ENCODE measurements at regions not wholly inside any gene's neighbourhood (a gene's known extent, or its start where the extent isn't known, plus 50 kb on each side); places are given as distances from the start of the nearest gene placed in this dataset.

GRCh38 chr6:27161946-27162603 is 85.4 kb upstream of the PRSS16 start (continued):
- TF ChIP-seq HSF1 (IDR thresholded peaks at IDR 0.05; ENCODE audit: low read depth, low read length) (no peak), SREBF2 (IDR thresholded peaks at IDR 0.05; ENCODE audit: low read length) (peak; percentile 87), SRF (IDR thresholded peaks at IDR 0.05; ENCODE audit: low read depth in 2 of 2, low read length in 2 of 2) (no peak), GABPA (IDR thresholded peaks at IDR 0.05; ENCODE audit: low read depth) (no peak), BMI1 (IDR thresholded peaks at IDR 0.05; ENCODE audit: borderline replicate concordance) (no peak), TARDBP (IDR thresholded peaks at IDR 0.05; ENCODE audit: borderline replicate concordance) (peak; percentile 58; the same call in 1 of the 2 replicates), POLR2AphosphoS5 (IDR thresholded peaks at IDR 0.05; ENCODE audit: low read length) (no peak), ZNF687 (IDR thresholded peaks at IDR 0.05) (no peak), EGR1 (IDR thresholded peaks at IDR 0.05; ENCODE audit: borderline replicate concordance in 1 of 2, low read depth in 2 of 2, low read length in 2 of 2) (no peak), TCF12 (IDR thresholded peaks at IDR 0.05; ENCODE audit: low read depth, low read length) (no peak), SUZ12 (IDR thresholded peaks at IDR 0.05; ENCODE audit: unreplicated experiment) (no peak), NFIC (IDR thresholded peaks at IDR 0.05; ENCODE audit: low read depth, low read length) (no peak), ZNF24 (IDR thresholded peaks at IDR 0.05) (peak; percentile 97)
- TF ChIP-seq, protein P1, sequence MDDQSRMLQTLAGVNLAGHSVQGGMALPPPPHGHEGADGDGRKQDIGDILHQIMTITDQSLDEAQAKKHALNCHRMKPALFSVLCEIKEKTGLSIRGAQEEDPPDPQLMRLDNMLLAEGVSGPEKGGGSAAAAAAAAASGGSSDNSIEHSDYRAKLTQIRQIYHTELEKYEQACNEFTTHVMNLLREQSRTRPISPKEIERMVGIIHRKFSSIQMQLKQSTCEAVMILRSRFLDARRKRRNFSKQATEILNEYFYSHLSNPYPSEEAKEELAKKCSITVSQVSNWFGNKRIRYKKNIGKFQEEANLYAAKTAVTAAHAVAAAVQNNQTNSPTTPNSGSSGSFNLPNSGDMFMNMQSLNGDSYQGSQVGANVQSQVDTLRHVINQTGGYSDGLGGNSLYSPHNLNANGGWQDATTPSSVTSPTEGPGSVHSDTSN (IDR thresholded peaks at IDR 0.05; ENCODE audit: insufficient replicate concordance, low read depth, low read length), result no peak
- TF ChIP-seq, protein P2, sequence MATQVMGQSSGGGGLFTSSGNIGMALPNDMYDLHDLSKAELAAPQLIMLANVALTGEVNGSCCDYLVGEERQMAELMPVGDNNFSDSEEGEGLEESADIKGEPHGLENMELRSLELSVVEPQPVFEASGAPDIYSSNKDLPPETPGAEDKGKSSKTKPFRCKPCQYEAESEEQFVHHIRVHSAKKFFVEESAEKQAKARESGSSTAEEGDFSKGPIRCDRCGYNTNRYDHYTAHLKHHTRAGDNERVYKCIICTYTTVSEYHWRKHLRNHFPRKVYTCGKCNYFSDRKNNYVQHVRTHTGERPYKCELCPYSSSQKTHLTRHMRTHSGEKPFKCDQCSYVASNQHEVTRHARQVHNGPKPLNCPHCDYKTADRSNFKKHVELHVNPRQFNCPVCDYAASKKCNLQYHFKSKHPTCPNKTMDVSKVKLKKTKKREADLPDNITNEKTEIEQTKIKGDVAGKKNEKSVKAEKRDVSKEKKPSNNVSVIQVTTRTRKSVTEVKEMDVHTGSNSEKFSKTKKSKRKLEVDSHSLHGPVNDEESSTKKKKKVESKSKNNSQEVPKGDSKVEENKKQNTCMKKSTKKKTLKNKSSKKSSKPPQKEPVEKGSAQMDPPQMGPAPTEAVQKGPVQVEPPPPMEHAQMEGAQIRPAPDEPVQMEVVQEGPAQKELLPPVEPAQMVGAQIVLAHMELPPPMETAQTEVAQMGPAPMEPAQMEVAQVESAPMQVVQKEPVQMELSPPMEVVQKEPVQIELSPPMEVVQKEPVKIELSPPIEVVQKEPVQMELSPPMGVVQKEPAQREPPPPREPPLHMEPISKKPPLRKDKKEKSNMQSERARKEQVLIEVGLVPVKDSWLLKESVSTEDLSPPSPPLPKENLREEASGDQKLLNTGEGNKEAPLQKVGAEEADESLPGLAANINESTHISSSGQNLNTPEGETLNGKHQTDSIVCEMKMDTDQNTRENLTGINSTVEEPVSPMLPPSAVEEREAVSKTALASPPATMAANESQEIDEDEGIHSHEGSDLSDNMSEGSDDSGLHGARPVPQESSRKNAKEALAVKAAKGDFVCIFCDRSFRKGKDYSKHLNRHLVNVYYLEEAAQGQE (IDR thresholded peaks at IDR 0.05; ENCODE audit: low read depth, low read length), result no peak
- TF ChIP-seq, protein P3, sequence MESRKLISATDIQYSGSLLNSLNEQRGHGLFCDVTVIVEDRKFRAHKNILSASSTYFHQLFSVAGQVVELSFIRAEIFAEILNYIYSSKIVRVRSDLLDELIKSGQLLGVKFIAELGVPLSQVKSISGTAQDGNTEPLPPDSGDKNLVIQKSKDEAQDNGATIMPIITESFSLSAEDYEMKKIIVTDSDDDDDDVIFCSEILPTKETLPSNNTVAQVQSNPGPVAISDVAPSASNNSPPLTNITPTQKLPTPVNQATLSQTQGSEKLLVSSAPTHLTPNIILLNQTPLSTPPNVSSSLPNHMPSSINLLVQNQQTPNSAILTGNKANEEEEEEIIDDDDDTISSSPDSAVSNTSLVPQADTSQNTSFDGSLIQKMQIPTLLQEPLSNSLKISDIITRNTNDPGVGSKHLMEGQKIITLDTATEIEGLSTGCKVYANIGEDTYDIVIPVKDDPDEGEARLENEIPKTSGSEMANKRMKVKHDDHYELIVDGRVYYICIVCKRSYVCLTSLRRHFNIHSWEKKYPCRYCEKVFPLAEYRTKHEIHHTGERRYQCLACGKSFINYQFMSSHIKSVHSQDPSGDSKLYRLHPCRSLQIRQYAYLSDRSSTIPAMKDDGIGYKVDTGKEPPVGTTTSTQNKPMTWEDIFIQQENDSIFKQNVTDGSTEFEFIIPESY (IDR thresholded peaks at IDR 0.05), result no peak
